K562 (cell line): ENCODE measurements at regions not wholly inside any gene's neighbourhood (a gene's known extent, or its start where the extent isn't known, plus 50 kb on each side); places are given as distances from the start of the nearest gene placed in this dataset.

ENCODE experiments used
- ATAC-seq: fragments of 200-7000 bp; cut with Tn5 transposase; 3 replicates; pipeline ENCODE4 v1.9.1; 2020; ENCODE audit warnings: moderate library complexity
- BruUV-seq: library from RNA; stranded (reverse); fragments of 400-500 nt; replicated peaks from 2 replicates; lab custom pipeline; 2021; lab: Mats Ljungman, UMichigan
- CTCF ChIA-PET: fragments of 300-600 bp; formaldehyde crosslinking; extraction: SDS; loops from one replicate; lab custom pipeline; 2021; ENCODE audit warnings: low intra/inter-chr PET ratio; lab: Yijun Ruan, JAX
- POLR2A ChIA-PET: fragments of 300-600, 350-650 bp; sonication (Branson Sonifier 250); formaldehyde crosslinking; extraction: SDS; loops from one replicate; lab custom pipeline; 2021; ENCODE audit warnings: antibody characterized with exemption, inconsistent platforms; lab: Yijun Ruan, JAX
- DNase-seq, 4 experiments: peaks; one replicate each; pipeline versions ENCODE4 v3.0.0 to v3.0.0-alpha.2; 2011 to 2018; ENCODE audit warnings: low spot score in 3 of 4, mixed read lengths in 3 of 4; ENCODE audit errors: extremely low read depth in 1 of 4
- FAIRE-seq: peaks from 2 replicates; lab custom pipeline; 2011; peaks lifted over from hg19 to GRCh38; lab: Jason Lieb, UNC
- H2AFZ ChIP-seq: 2 replicates; pipeline ENCODE4 v1.6.0; 2011; ENCODE audit warnings: low read depth, low read length, control low read depth, inconsistent platforms
- H3K27ac ChIP-seq: fragments of 200-600 bp; 3 replicates; pipeline ENCODE4 v1.8.0; 2011; ENCODE audit warnings: low read depth, mild to moderate bottlenecking, control low read depth, inconsistent platforms, low read length, moderate library complexity, mixed read lengths; ENCODE audit errors: extremely low read depth
- H3K27me3 ChIP-seq, 2 experiments: fragments of 300-600 bp in 1 of 2; 2 replicates in 1 of 2; 3 replicates in 1 of 2; pipeline versions ENCODE4 v1.6.0 to v1.8.0; 2011; ENCODE audit warnings: inconsistent platforms in 2 of 2, low read length in 2 of 2, mild to moderate bottlenecking in 1 of 2, mixed read lengths in 1 of 2, moderate library complexity in 1 of 2; ENCODE audit not compliant: control insufficient read depth in 2 of 2, insufficient read depth in 2 of 2
- H3K36me3 ChIP-seq: fragments of 300-600 bp; 3 replicates; pipeline ENCODE4 v1.8.0; 2011; ENCODE audit warnings: mild to moderate bottlenecking, low read length, inconsistent platforms; ENCODE audit not compliant: control insufficient read depth, insufficient read depth
- H3K4me1 ChIP-seq, 2 experiments: fragments of 200-600 bp in 1 of 2; replicated peaks in 1 of 2; 2 replicates in 1 of 2; 3 replicates in 1 of 2; pipeline versions ENCODE4 v1.5.1 to v1.8.0; 2011; ENCODE audit warnings: inconsistent platforms in 2 of 2, low read length in 2 of 2, mild to moderate bottlenecking in 1 of 2, mixed read lengths in 1 of 2, moderate library complexity in 1 of 2; ENCODE audit not compliant: control insufficient read depth in 2 of 2, insufficient read depth in 2 of 2
- H3K4me2 ChIP-seq: 2 replicates; pipeline ENCODE4 v1.6.1; 2011; ENCODE audit warnings: low read length, control low read depth, inconsistent platforms, mixed read lengths; ENCODE audit not compliant: insufficient read depth
- H3K4me3 ChIP-seq: fragments of 200-600 bp; sonication (generic), shearing (Covaris generic); 2 replicates; pipeline ENCODE4 v1.5.1; 2016; ENCODE audit warnings: control low read depth, inconsistent platforms
- H3K79me2 ChIP-seq: fragments of 200-600 bp; 3 replicates; pipeline ENCODE4 v1.8.0; 2011; ENCODE audit warnings: low read length, inconsistent platforms; ENCODE audit not compliant: control insufficient read depth, insufficient read depth
- H3K9ac ChIP-seq, 2 experiments: 2 replicates each; pipeline versions ENCODE4 v1.6.0 to v1.6.1; 2011; ENCODE audit warnings: low read depth in 2 of 2, low read length in 2 of 2, control low read depth in 1 of 2, inconsistent platforms in 1 of 2, mild to moderate bottlenecking in 1 of 2, mixed read lengths in 1 of 2; ENCODE audit not compliant: insufficient read depth in 1 of 2
- H3K9me1 ChIP-seq: one replicate; pipeline ENCODE4 v1.6.0; 2011; ENCODE audit warnings: inconsistent platforms, mild to moderate bottlenecking, low read length, moderate library complexity; ENCODE audit not compliant: control insufficient read depth, insufficient read depth
- H3K9me3 ChIP-seq: replicated peaks from 2 replicates; pipeline ENCODE4 v1.5.1; 2011; ENCODE audit warnings: low read depth, low read length, inconsistent platforms; ENCODE audit not compliant: control insufficient read depth, insufficient read depth
- H4K20me1 ChIP-seq: replicated peaks from 2 replicates; pipeline ENCODE4 v1.6.1; 2011; ENCODE audit warnings: low read length, inconsistent platforms, mixed read lengths; ENCODE audit not compliant: control insufficient read depth, insufficient read depth
- COPS2 ChIP-seq: fragments of 450-650 bp; conservative IDR thresholded peaks from 2 replicates; pipeline ENCODE4 v1.6.1; 2016; ENCODE audit warnings: mild to moderate bottlenecking, moderate library complexity
- DNMT1 ChIP-seq: fragments of 450-650 bp; IDR thresholded peaks from 2 replicates; pipeline ENCODE4 v1.6.1; 2016; ENCODE audit warnings: antibody characterized with exemption, mild to moderate bottlenecking
- ERF ChIP-seq: fragments of 450-650 bp; formaldehyde crosslinking; IDR thresholded peaks from 2 replicates; pipeline ENCODE4 v1.4.0; 2020; ENCODE audit warnings: mild to moderate bottlenecking, mixed read lengths
- MEF2A ChIP-seq: IDR thresholded peaks from 2 replicates; pipeline ENCODE4 v1.6.1; 2011; ENCODE audit warnings: low read depth, mild to moderate bottlenecking, low read length, moderate library complexity; ENCODE audit not compliant: control insufficient read depth
- MLX ChIP-seq, 2 experiments: fragments of 450-650 bp in 1 of 2; sonication (generic) in 1 of 2; formaldehyde crosslinking; conservative IDR thresholded peaks; 2 replicates each; pipeline versions ENCODE4 v1.4.0 to v1.8.1; 2020 to 2022; ENCODE audit warnings: mild to moderate bottlenecking in 1 of 2, missing genetic modification reagents in 1 of 2
- POLR2G ChIP-seq: fragments of 200-400 bp; formaldehyde crosslinking; IDR thresholded peaks from 2 replicates; pipeline ENCODE4 v1.6.1; 2017; ENCODE audit warnings: low read depth, mild to moderate bottlenecking, antibody characterized with exemption, low read length, moderate library complexity
- PTBP1 ChIP-seq: fragments of 200-400 bp; formaldehyde crosslinking; IDR thresholded peaks from 2 replicates; pipeline ENCODE4 v1.6.1; 2017; ENCODE audit warnings: low read depth, low read length
- SAFB2 ChIP-seq: fragments of 200-400 bp; formaldehyde crosslinking; IDR thresholded peaks from 2 replicates; pipeline ENCODE4 v1.6.1; 2018; ENCODE audit warnings: borderline replicate concordance, low read length, low read depth, moderate library complexity; ENCODE audit not compliant: severe bottlenecking
- SETDB1 ChIP-seq: IDR thresholded peaks from one replicate; pipeline ENCODE4 v1.6.1; 2012; ENCODE audit warnings: low read length, control low read depth, inconsistent platforms
- SOX6 ChIP-seq: fragments of 450-650 bp; IDR thresholded peaks from 2 replicates; pipeline ENCODE4 v1.6.1; 2014; ENCODE audit warnings: mild to moderate bottlenecking
- ZNF639 ChIP-seq, 2 experiments: fragments of 200-800 bp in 1 of 2; sonication (Bioruptor generic) in 1 of 2; sonication (generic) in 1 of 2; formaldehyde crosslinking in 1 of 2; IDR thresholded peaks in 1 of 2; conservative IDR thresholded peaks in 1 of 2; 2 replicates each; pipeline versions ENCODE4 v1.5.0 to v1.6.1; 2016 to 2020; ENCODE audit warnings: missing compliant biosample characterization in 1 of 2, missing genetic modification characterization in 1 of 2, missing genetic modification reagents in 1 of 2
- WGBS: fragments of 100-300 bp; shearing (Covaris generic); methylation state at CpG from one replicate; pipeline ENCODE4 v1.1.6; 2016; ENCODE audit warnings: low coverage, mixed read lengths; ENCODE audit not compliant: insufficient coverage; ENCODE audit errors: missing lambda C conversion rate; 5-methylcytosine and 5-hydroxymethylcytosine counted together
- in situ Hi-C: fragments of 300-500 bp; cut with MboI; formaldehyde crosslinking; loops from 4 replicates; pipeline ENCODE4 v1.15.0; 2018; ENCODE audit warnings: inconsistent platforms, mixed read lengths
- intact Hi-C: fragments of 100-400 bp; cut with micrococcal nuclease; formaldehyde crosslinking; loops from 2 replicates; pipeline ENCODE4 v1.14.2; 2022
- TF ChIP-seq, protein P1 (sequence below): fragments of 250-450 bp; sonication (Bioruptor Pico); IDR thresholded peaks from 2 replicates; pipeline ENCODE4 v1.8.0; 2021; ENCODE audit warnings: mild to moderate bottlenecking, moderate library complexity

DNA sequence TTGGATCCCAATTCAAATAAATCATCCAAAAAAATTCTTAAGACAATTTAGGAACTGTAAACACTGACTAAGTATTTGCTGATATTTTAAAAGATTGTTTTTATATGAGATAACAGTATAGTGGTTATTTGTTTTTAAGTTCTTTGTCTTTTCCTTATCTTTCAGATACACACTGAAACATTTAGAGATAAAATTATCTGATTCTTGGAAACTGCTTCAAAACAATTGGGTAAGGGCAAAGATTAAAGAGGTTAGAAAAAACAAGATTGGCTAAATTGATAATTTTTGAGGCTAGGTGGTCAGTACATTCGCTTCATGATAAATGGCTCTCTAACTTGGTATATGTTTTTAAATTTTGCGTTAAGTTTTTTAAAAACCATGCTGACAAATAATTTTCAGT, 117.3 kb downstream of the PSMG1 start:
- DNase-seq (no peak), ATAC-seq (no peak)
- CTCF ChIA-PET = no interaction called here
- H3K79me2 ChIP-seq = no peaks in the 10 kb centered on the region
- POLR2A ChIA-PET = no interaction called here
- H3K4me2 ChIP-seq = no peak overlapping the region
- H3K27ac ChIP-seq = no peak overlapping the region
- 0% methylated on average over 2 of the region's 2 CpGs for WGBS
- H3K27me3 ChIP-seq = peaks cover 16 to 31% of the 10 kb centered on the region in 2 experiments; a peak in 4 of 5 replicates
- intact Hi-C loops = no loop called here
- TF ChIP-seq DNMT1 (no peak), SOX6 (peak; percentile 70; the same call in 1 of the 2 replicates), PTBP1 (no peak), COPS2 (no peak), MEF2A (no peak)
- TF ChIP-seq, all 486 proteins: peak for 1
- no peak for FAIRE-seq
- H3K36me3 ChIP-seq = no peaks in the 10 kb centered on the region
- 0 out of 2 replicates have a peak, but pooled peaks cover 5% of the 10 kb centered on the region for H4K20me1 ChIP-seq
- no peaks in the 10 kb centered on the region for H3K9me1 ChIP-seq
- no peaks in the 10 kb centered on the region for H3K4me1 ChIP-seq
- in situ Hi-C loops = no loop called here
- no peak overlapping the region for H3K4me3 ChIP-seq
- no TSS peak for BruUV-seq
- H3K9ac ChIP-seq = no peak overlapping the region
- H2AFZ ChIP-seq = no peak overlapping the region
- no peaks in the 10 kb centered on the region for H3K9me3 ChIP-seq

DNA sequence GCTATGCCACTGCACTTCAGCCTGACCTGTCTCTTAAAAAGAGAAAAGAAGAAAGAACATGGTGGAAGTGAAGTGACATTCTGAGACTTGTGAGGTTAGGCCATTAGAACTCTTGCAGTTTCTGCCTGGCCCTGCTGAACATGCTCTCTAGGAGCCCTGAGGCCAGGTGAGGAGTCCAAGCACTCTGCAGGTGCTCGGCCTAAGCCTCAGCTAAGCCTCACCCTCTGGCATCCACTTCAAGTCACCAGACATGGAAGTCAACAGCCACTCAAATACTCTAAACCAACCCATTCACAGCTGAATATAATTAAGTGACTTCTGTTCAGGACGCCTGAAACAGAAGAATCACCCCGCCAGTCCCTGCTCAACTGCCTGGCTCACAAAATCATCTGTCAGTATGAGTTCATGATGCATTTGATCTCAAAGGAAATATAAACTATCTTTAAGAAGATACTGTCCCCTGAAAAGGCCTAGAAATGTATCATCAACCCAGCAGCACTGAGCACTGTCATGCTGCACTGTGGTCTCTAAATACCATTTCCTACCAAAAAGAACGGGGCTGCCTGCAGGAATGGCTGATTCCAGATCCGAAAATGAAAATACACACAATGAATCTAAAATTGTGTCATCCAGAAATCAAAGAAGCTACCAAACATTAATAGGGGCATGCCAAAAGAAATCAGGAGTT, 118.8 kb downstream of the PSMG1 start:
- no TSS peak for BruUV-seq
- Histone ChIP-seq H3K27me3 (peaks cover 28 to 43% of the 10 kb centered on the region in 2 experiments), H3K79me2 (no peaks in the 10 kb centered on the region), H3K4me3 (no peak overlapping the region), H3K9ac (no peak overlapping the region), H3K9me3 (no peaks in the 10 kb centered on the region), H3K4me2 (no peak overlapping the region), H3K27ac (no peak overlapping the region), H4K20me1 (0 out of 2 replicates have a peak, but pooled peaks cover 8% of the 10 kb centered on the region), H2AFZ (no peak overlapping the region), H3K9me1 (no peaks in the 10 kb centered on the region), H3K36me3 (no peaks in the 10 kb centered on the region), H3K4me1 (no peaks in the 10 kb centered on the region)
- intact Hi-C loops (no loop called here), in situ Hi-C loops (no loop called here)
- FAIRE-seq (no peak), DNase-seq (no peak), ATAC-seq (no peak)
- CTCF ChIA-PET = no interaction called here
- WGBS = 3% methylated on average over 5 of the region's 5 CpGs
- POLR2A ChIA-PET = interaction anchor here (0.6 kb wide), 1 partner anchor 181 kb away, joined by 3 read pairs; no protein-coding TSS in a partner anchor
- TF ChIP-seq, protein P1, sequence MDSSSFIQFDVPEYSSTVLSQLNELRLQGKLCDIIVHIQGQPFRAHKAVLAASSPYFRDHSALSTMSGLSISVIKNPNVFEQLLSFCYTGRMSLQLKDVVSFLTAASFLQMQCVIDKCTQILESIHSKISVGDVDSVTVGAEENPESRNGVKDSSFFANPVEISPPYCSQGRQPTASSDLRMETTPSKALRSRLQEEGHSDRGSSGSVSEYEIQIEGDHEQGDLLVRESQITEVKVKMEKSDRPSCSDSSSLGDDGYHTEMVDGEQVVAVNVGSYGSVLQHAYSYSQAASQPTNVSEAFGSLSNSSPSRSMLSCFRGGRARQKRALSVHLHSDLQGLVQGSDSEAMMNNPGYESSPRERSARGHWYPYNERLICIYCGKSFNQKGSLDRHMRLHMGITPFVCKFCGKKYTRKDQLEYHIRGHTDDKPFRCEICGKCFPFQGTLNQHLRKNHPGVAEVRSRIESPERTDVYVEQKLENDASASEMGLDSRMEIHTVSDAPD (CRISPR knock-in tag) = no peak
- TF ChIP-seq MLX (CRISPR knock-in tag; conservative IDR thresholded peaks at IDR 0.05) (no peak), ZNF639 (CRISPR knock-in tag; conservative IDR thresholded peaks at IDR 0.05 in 1 of 2, IDR thresholded peaks at IDR 0.05 in 1 of 2) (no peak), POLR2G (no peak), ERF (CRISPR knock-in tag) (no peak), SAFB2 (no peak), SETDB1 (no peak)
